Calu3 (cell line): ENCODE measurements at regions not wholly inside any gene's neighbourhood (a gene's known extent, or its start where the extent isn't known, plus 50 kb on each side); places are given as distances from the start of the nearest gene placed in this dataset.

Experiments
- BruUV-seq: library from RNA; stranded (reverse); fragments of 400-500 nt; replicated peaks from 2 replicates; lab custom pipeline; 2021; lab: Mats Ljungman, UMichigan
- CTCF ChIA-PET: fragments of 300-600 bp; sonication (Branson Sonifier 250); formaldehyde crosslinking; loops from one replicate; lab custom pipeline; 2022; ENCODE audit warnings: antibody characterized with exemption; lab: Charles Lee
- DNase-seq: peaks from one replicate; pipeline ENCODE4 v3.0.0; 2022
- H3K27ac Mint-ChIP-seq: one replicate; pipeline ENCODE4 v1.8.0; 2022; ENCODE audit warnings: mixed read lengths; ENCODE audit not compliant: unreplicated experiment
- H3K27me3 Mint-ChIP-seq: one replicate; pipeline ENCODE4 v1.8.0; 2022; ENCODE audit warnings: mixed read lengths; ENCODE audit not compliant: unreplicated experiment
- H3K36me3 Mint-ChIP-seq: one replicate; pipeline ENCODE4 v1.8.0; 2022; ENCODE audit warnings: mild to moderate bottlenecking, moderate library complexity, mixed read lengths; ENCODE audit not compliant: insufficient read depth, unreplicated experiment
- H3K4me1 Mint-ChIP-seq: one replicate; pipeline ENCODE4 v1.8.0; 2022; ENCODE audit warnings: mild to moderate bottlenecking, low read depth, mixed read lengths; ENCODE audit not compliant: unreplicated experiment
- H3K4me3 Mint-ChIP-seq: one replicate; pipeline ENCODE4 v1.8.0; 2022; ENCODE audit warnings: mild to moderate bottlenecking, low read depth, moderate library complexity, mixed read lengths; ENCODE audit not compliant: unreplicated experiment
- H3K9me3 Mint-ChIP-seq: one replicate; pipeline ENCODE4 v1.8.0; 2022; ENCODE audit warnings: low read depth, mixed read lengths; ENCODE audit not compliant: unreplicated experiment
- CTCF ChIP-seq: fragments of 200-600 bp; IDR thresholded peaks from one replicate; pipeline ENCODE4 v1.8.0; 2022; ENCODE audit warnings: antibody characterized with exemption; ENCODE audit not compliant: unreplicated experiment
- intact Hi-C: fragments of 100-400 bp; cut with micrococcal nuclease; formaldehyde crosslinking; loops from one replicate; pipeline ENCODE4 v1.10.0; 2022; ENCODE audit not compliant: unreplicated experiment

DNA sequence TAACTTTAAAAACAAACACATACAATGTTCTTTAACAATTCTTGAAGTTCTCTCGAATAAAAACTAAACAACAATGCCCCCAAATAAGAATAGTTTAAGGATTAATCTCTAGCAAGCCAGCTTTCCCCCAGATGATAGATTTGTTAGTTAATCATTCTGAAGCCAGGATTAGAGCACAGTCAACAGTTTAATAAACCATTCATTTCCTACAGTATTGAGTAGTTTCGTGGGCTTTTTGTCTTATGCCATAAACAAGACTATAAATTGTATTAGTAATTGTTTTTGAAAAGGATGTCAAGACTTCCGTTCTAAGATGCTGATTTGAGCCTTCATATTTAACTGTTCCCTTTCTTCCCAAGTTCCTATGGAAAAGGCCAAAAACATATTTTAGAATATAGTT is 136.6 kb downstream of the PIK3R1 start:
- no peak for TF ChIP-seq CTCF
- Mint-ChIP-seq H3K4me1 (peaks cover 27% of the 10 kb centered on the region), H3K27me3 (no peaks in the 10 kb centered on the region), H3K36me3 (no peaks in the 10 kb centered on the region), H3K4me3 (no peak overlapping the region), H3K27ac (no peak overlapping the region), H3K9me3 (peaks cover 6% of the 10 kb centered on the region)
- no peak for DNase-seq
- CTCF ChIA-PET: interaction anchor here (0.6 to 1.1 kb wide), 2 partner anchors 9 to 900 kb away, joined by 4 to 8 read pairs; no protein-coding TSS in a partner anchor
- intact Hi-C loops: no loop called here
- no TSS peak for BruUV-seq

DNA sequence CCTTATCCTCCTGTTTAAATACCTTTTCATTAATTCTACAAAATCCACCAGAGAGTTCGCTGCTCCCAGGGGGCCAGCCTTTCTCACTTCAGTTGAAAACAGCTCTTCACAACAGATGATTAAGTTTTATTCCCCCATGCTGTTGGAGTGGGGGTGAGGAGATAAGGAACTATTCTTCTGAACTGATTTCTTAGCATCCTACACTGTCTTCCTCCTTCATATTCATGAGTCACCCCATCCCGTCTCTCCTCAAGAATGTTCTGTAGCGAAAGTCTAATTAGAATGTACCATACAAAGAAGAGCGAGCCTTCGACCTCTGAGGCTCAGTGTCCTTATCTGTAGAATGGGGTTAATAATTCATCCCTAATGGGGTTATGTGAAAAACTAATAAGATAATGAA is 138.0 kb downstream of the PIK3R1 start:
- DNase-seq: no peak
- no peak for TF ChIP-seq CTCF
- H3K4me3 Mint-ChIP-seq: no peak overlapping the region
- no peak overlapping the region for H3K27ac Mint-ChIP-seq
- H3K9me3 Mint-ChIP-seq: no peaks in the 10 kb centered on the region
- intact Hi-C loops: no loop called here
- peaks cover 38% of the 10 kb centered on the region for H3K4me1 Mint-ChIP-seq
- H3K36me3 Mint-ChIP-seq: no peaks in the 10 kb centered on the region
- CTCF ChIA-PET: no interaction called here
- no peaks in the 10 kb centered on the region for H3K27me3 Mint-ChIP-seq
- BruUV-seq: no TSS peak

GRCh38 chr5:68354315-68354714 is 138.8 kb downstream of the PIK3R1 start:
- Mint-ChIP-seq H3K4me1 (peaks cover 38% of the 10 kb centered on the region), H3K27ac (peak overlapping the region; percentile 58), H3K4me3 (no peak overlapping the region), H3K36me3 (no peaks in the 10 kb centered on the region), H3K27me3 (no peaks in the 10 kb centered on the region), H3K9me3 (no peaks in the 10 kb centered on the region)
- BruUV-seq: no TSS peak
- CTCF ChIA-PET: no interaction called here
- TF ChIP-seq CTCF: no peak
- DNase-seq: no peak
- intact Hi-C loops: no loop called here

DNA sequence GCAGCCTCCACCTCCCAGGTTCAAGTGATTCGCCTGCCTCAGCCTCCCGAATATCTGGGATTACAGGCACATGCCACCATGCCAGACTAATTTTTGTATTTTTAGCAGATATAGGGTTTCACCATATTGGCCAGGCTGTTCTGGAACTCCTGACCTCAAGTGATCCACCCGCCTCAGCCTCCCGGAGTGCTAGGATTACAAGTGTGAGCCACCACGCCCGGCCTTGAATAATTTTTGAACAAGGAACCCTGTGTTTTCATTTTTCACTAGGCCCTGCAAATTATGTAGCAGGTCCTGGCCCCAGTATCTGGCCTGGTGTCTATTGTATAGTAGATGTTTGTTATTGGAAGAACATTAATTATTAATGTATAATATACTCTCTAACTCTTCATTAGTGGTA is 140.7 kb downstream of the PIK3R1 start:
- Mint-ChIP-seq H3K9me3 (no peaks in the 10 kb centered on the region), H3K36me3 (no peaks in the 10 kb centered on the region), H3K27me3 (no peaks in the 10 kb centered on the region), H3K4me1 (peaks cover 54% of the 10 kb centered on the region), H3K4me3 (no peak overlapping the region), H3K27ac (no peak overlapping the region)
- no TSS peak for BruUV-seq
- CTCF ChIA-PET: no interaction called here
- intact Hi-C loops: no loop called here
- TF ChIP-seq CTCF: no peak
- DNase-seq: no peak

GRCh38 chr5:68356623-68357022 is 141.1 kb downstream of the PIK3R1 start:
- H3K4me3 Mint-ChIP-seq: no peak overlapping the region
- no peak for DNase-seq
- H3K36me3 Mint-ChIP-seq: no peaks in the 10 kb centered on the region
- H3K27ac Mint-ChIP-seq: no peak overlapping the region
- no peak for TF ChIP-seq CTCF
- peaks cover 51% of the 10 kb centered on the region for H3K4me1 Mint-ChIP-seq
- intact Hi-C loops: no loop called here
- BruUV-seq: no TSS peak
- no peaks in the 10 kb centered on the region for H3K9me3 Mint-ChIP-seq
- H3K27me3 Mint-ChIP-seq: no peaks in the 10 kb centered on the region
- CTCF ChIA-PET: no interaction called here
